Dermis blood vessel endothelial cell (primary cell): ENCODE measurements at regions not wholly inside any gene's neighbourhood (a gene's known extent, or its start where the extent isn't known, plus 50 kb on each side); places are given as distances from the start of the nearest gene placed in this dataset.
A peak's percentile ranks its signal among the peaks of the same experiment; 100 is the strongest.
"Not testable (repeated sequence)": the region's sequence is repeated elsewhere in the genome, so short reads cannot be mapped to it uniquely, and the experiment has no call there.

ENCODE experiments used
- DNase-seq: peaks from one replicate; pipeline ENCODE4 v3.0.0; 2010

GRCh38 chr7:119633812-119634211 lies 639.2 kb upstream of the KCND2 start:
- DNase-seq = not testable (repeated sequence)

DNA sequence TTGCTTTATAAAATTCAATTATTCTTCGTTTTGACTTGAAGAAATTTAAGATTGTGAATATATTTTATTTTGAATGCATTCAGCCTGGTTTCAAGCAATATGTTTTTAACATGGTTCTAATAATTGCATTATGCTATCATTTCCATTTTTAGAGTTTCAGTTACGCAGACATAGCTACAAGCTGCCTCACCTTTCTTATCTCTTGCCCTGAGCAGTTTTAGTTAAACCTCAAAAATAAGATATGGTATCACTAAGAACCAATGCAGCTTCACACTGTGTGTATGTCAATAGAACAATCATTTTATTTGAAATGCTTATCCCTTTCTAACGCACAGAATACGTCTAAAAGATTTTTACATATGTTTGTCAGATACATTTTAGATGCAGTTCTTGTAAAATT lies 632.6 kb upstream of the KCND2 start:
- no peak for DNase-seq

- DNase-seq = no peak
Observed at GRCh38 chr7:119640861-119641260, 632.1 kb upstream of the KCND2 start.

DNA sequence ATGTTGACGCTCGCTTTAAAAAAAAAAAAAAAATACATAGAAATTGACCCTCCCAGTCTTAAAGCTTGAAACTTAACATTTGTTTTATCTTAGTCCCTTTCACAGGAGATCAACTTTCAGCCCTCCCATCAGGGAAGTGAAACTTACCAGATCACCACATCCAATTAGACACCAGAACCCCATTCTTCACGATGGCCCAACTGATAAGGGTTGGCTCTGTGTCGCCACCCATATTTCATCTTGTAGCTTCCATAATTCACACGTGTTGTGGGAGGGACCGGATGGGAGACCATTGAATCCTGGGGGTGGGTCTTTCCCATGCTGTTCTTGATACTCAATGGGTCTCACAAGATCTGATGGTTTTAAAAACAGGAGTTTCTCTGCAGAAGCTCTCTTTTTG lies 629.4 kb upstream of the KCND2 start:
- no peak for DNase-seq

- no peak for DNase-seq
Observed at GRCh38 chr7:119647286-119647685, 625.7 kb upstream of the KCND2 start.

DNA sequence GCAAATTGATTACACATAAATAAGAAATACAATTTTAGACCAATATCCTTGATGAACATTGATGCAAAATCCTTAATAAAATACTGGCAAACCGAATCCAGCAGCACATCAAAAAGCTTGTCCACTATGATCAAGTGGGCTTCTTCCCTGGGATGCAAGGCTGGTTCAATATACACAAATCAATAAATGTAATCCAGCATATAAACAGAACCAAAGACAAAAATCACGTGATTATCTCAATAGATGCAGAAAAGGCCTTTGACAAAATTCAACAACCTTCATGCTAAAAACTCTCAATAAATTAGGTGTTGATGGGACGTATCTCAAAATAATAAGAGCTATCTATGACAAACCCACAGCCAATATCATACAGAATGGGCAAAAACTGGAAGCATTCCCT lies 624.2 kb upstream of the KCND2 start:
- DNase-seq = not testable (repeated sequence)

DNA sequence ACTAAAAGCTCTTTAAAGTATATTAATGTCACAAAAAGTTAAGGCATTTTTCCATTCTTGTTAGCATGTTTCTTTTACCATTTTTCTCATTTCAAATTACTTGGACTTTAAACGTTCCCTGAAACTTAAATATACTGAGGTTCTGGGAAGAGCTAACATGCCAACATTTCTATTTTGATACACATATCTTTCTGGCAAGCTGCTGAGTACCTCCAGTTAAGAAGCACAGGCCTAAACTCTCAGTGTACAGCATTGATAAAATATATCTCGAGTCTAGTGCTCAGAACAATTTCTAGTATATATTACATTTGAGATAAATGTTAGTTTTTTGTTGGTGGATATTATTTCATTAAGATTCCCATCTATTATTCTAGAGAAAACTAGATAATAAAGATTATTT lies 612.9 kb upstream of the KCND2 start:
- no peak for DNase-seq

GRCh38 chr7:119664601-119665000 lies 608.4 kb upstream of the KCND2 start:
- peak; percentile 62 for DNase-seq

DNA sequence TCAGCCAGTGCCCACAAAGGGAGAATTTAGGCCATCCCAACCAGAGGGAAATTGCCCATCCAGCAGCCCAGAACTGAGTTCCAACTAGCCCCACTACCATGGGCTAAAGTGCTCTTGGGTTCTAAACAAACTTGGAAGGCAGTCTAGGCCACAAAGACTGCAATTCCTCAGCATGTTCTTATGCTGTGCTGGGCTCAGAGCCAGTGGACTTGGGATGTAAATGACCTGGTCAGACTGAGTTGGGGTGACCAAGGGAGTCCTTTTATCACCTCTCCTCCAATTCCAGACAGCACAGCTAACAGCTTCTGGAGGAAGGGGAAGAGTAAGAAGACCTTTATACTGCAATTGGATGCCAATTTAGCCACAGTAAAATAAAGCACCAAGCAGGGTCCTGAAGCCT lies 607.2 kb upstream of the KCND2 start:
- DNase-seq = no peak

DNA sequence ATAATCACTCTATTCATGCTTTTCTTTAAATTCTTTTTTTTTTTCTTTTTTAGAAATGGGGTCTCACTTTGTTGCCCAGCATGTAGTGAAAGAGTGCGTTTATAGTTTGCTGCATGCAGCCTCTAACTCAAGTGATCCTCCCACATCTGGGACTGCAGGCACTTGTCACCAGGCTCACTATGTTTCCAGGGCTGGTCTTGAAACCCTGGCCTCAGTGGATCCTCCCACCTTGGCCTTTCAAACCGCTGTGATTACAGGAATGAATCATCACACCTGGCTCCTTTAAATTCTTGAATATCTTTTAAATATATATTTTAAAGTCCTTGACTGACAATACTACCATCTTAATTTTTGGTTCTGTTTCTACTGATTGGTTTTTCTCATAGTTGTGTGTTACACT lies 591.6 kb upstream of the KCND2 start:
- DNase-seq = no peak

- DNase-seq = no peak
Observed at GRCh38 chr7:119684763-119685162, 588.2 kb upstream of the KCND2 start.

DNA sequence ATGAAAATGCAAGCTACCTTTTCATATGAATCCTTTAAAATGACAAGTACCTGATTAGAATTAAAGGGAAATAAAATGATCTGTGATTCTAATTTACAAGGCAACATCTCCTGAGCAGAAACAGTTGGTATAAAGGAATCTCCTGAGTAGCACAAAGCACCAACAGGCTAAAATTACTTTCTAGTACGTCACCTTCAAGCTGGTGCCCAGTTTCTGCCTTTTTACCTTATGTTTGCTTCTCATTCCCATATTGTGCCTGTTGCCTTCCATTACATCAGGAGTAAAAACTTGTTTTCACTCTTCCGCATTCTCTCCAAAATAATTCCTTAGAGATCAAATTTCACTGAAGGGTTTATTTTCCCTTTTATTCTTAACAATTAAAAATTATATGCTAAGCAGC lies 587.1 kb upstream of the KCND2 start:
- DNase-seq = no peak

DNA sequence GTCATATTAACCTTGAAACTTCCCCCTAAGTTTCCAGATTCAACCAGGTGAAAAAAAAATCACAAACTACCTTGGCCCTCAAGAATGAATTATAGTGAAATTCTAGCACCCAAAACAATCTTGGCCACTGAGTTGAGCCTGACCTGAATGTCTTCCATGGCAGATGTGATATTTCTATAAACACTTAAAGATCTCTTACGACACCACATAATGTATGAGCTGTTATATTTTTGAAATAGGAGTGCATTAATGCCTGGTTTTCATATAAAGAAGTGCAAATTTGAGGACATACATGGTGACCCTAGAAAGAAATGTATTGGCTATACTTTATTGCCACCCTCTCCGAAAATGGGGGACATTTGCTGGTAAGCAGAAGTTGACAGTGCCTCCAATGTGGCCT lies 584.1 kb upstream of the KCND2 start:
- DNase-seq = no peak

- no peak for DNase-seq
Observed at GRCh38 chr7:119692541-119692940, 580.4 kb upstream of the KCND2 start.

DNA sequence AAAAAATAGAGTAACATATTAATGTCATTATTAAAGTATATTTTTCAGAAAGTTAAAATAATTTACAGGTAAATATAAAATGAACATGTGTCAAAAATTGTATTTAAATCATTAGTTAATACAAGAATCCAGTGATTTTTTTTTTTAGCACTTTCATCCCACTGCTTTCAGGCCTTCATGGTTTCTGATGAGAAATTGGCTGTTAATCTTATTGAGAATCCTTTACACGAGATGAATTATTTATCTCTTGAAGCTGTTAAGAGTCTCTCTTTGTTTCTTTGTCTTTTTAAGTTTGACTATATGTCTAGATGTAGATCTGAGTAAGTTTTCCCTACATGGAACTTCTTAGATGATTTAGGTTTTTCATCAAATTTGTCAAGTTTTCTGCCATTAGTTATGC lies 578.5 kb upstream of the KCND2 start:
- DNase-seq = no peak

GRCh38 chr7:119696336-119696735 lies 576.6 kb upstream of the KCND2 start:
- no peak for DNase-seq

DNA sequence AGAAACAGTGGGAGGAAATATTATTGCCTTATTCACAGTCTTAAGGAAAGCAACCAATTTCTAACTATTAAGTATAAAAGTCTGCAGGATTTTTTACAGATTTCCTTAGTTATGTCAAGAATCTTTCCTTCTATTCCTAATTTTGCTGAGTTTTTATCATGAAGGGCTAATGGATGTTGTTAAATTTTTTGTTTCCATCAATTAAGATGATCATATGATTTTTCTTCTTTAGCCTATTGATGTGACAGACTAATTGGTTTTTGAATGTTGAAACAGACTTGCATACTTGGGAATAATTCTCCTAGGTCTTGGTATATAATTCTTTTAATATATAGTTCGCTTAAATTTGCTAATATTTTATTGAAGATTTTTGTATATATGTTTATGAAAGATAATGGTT lies 569.1 kb upstream of the KCND2 start:
- no peak for DNase-seq

GRCh38 chr7:119706608-119707007 lies 566.4 kb upstream of the KCND2 start:
- no peak for DNase-seq

- DNase-seq = peak; percentile 15
Observed at GRCh38 chr7:119708891-119709290, 564.1 kb upstream of the KCND2 start.

GRCh38 chr7:119711104-119711503 lies 561.9 kb upstream of the KCND2 start:
- DNase-seq = no peak

GRCh38 chr7:119712886-119713462 lies 560.0 kb upstream of the KCND2 start:
- DNase-seq = no peak

- DNase-seq = no peak
Observed at GRCh38 chr7:119713606-119714005, 559.4 kb upstream of the KCND2 start.

DNA sequence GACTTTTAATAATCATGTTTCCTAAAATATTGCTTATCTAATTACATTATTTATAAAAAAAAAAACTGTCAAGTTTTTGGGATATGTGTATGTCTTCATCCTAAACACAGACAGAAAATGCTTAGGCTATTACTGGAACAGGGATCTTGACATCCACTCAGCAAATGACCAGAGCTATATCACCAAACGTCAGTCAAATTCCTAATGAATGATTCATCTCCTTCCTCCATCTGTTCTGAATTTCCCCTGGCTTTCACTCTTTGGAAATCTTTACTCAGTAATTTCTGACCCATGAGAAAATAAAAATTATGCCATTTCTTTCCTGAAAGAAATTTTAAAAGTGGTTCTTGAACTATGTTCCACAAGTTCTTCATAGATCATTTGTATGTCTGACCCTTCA lies 552.4 kb upstream of the KCND2 start:
- peak; percentile 93 for DNase-seq

DNA sequence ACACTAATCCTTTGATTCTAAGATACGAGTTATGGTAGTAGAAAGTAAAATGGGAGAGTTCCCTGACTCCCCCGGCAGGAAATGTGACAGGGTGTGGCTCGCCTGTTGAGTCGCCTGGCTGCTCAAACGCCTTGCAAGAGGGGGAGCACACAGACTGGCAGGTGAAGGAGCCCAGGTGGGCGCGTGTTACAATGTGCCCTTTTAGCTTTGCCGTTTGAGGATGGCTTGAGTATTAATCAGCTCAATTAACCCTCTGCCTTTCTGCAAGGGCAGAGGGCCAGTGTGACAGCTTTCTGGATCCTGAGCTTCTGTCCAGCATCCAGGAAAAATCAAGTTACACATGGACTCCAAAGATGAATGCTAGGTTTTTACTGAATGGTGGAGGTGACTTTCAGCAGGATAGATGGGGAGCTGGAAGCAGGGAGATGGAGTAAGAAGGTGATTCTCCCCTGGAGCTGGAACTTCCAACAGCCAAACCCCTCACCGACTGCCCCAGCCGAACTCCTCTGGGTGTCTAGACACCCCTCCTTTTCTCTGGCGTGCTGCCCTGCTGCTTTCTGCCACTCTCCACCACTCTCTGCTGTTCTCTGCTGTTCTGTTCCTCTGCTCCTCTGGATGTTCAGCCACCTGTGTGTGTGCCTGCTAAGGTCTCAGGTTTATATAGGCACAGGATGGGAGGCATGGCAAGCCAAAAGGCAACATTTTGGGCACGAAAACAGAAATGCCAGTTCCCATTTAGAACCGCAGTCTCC lies 548.8 kb upstream of the KCND2 start:
- no peak for DNase-seq
